Astrocyte (in vitro differentiated cells and primary cell): ENCODE measurements at regions not wholly inside any gene's neighbourhood (a gene's known extent, or its start where the extent isn't known, plus 50 kb on each side); places are given as distances from the start of the nearest gene placed in this dataset.

Experiments used
- DNase-seq: peaks from one replicate; pipeline ENCODE4 v3.0.0-alpha.2; 2010; ENCODE audit warnings: low read depth
- FAIRE-seq: peaks from 2 replicates; lab custom pipeline; 2011; peaks lifted over from hg19 to GRCh38; lab: Jason Lieb, UNC
- H2AFZ ChIP-seq: 2 replicates; pipeline ENCODE4 v1.6.0; 2012; ENCODE audit warnings: low read depth, low read length, inconsistent platforms
- H3K27ac ChIP-seq: 2 replicates; pipeline ENCODE4 v1.5.1; 2011; ENCODE audit warnings: low read depth, low read length, inconsistent platforms
- H3K27me3 ChIP-seq: 2 replicates; pipeline ENCODE4 v1.6.0; 2011; ENCODE audit warnings: low read length, inconsistent platforms; ENCODE audit not compliant: insufficient read depth
- H3K36me3 ChIP-seq: 2 replicates; pipeline ENCODE4 v1.5.1; 2011; ENCODE audit warnings: low read length, inconsistent platforms; ENCODE audit not compliant: insufficient read depth
- H3K4me1 ChIP-seq: 2 replicates; pipeline ENCODE4 v1.5.1; 2011; ENCODE audit warnings: low read length, inconsistent platforms; ENCODE audit not compliant: insufficient read depth
- H3K4me2 ChIP-seq: 2 replicates; pipeline ENCODE4 v1.6.0; 2012; ENCODE audit warnings: low read length, inconsistent platforms
- H3K4me3 ChIP-seq: 2 replicates; pipeline ENCODE4 v1.5.1; 2011; ENCODE audit warnings: low read depth, mild to moderate bottlenecking, low read length, inconsistent platforms; ENCODE audit not compliant: insufficient read depth
- H3K79me2 ChIP-seq: 2 replicates; pipeline ENCODE4 v1.6.0; 2012; ENCODE audit warnings: mild to moderate bottlenecking, low read length, inconsistent platforms; ENCODE audit not compliant: insufficient read depth
- H3K9ac ChIP-seq: 2 replicates; pipeline ENCODE4 v1.6.0; 2012; ENCODE audit warnings: mild to moderate bottlenecking, low read length, inconsistent platforms
- H3K9me3 ChIP-seq: 2 replicates; pipeline ENCODE4 v1.5.1; 2012; ENCODE audit warnings: low read depth, mild to moderate bottlenecking, low read length, inconsistent platforms; ENCODE audit not compliant: insufficient read depth
- H4K20me1 ChIP-seq: 2 replicates; pipeline ENCODE4 v1.6.0; 2012; ENCODE audit warnings: low read length, inconsistent platforms; ENCODE audit not compliant: insufficient read depth
- H3K27ac Mint-ChIP-seq: one replicate; pipeline ENCODE4 v1.8.0; 2021; ENCODE audit warnings: mild to moderate bottlenecking, mixed read lengths; ENCODE audit not compliant: unreplicated experiment
- H3K27me3 Mint-ChIP-seq: one replicate; pipeline ENCODE4 v1.8.0; 2021; ENCODE audit warnings: low read depth, mixed read lengths; ENCODE audit not compliant: unreplicated experiment
- H3K36me3 Mint-ChIP-seq: one replicate; pipeline ENCODE4 v1.8.0; 2021; ENCODE audit warnings: low read depth, mixed read lengths; ENCODE audit not compliant: unreplicated experiment
- H3K4me1 Mint-ChIP-seq: one replicate; pipeline ENCODE4 v1.8.0; 2021; ENCODE audit warnings: low read depth, mixed read lengths; ENCODE audit not compliant: unreplicated experiment
- H3K4me3 Mint-ChIP-seq: one replicate; pipeline ENCODE4 v1.8.0; 2021; ENCODE audit warnings: mild to moderate bottlenecking, moderate library complexity, mixed read lengths; ENCODE audit not compliant: unreplicated experiment
- H3K9me3 Mint-ChIP-seq: one replicate; pipeline ENCODE4 v1.8.0; 2021; ENCODE audit warnings: mild to moderate bottlenecking, mixed read lengths; ENCODE audit not compliant: unreplicated experiment
- CTCF ChIP-seq: IDR thresholded peaks from 2 replicates; pipeline ENCODE4 v1.5.1; 2011; ENCODE audit warnings: low read depth, mild to moderate bottlenecking, inconsistent platforms, low read length, moderate library complexity; ENCODE audit not compliant: insufficient read depth
- EZH2 ChIP-seq: IDR thresholded peaks from 2 replicates; pipeline ENCODE4 v1.6.1; 2012; ENCODE audit warnings: mild to moderate bottlenecking, low read length, inconsistent platforms; ENCODE audit not compliant: insufficient read depth

GRCh38 chr3:55292360-55292759 lies 194.7 kb downstream of the WNT5A start:
- no peak for FAIRE-seq

GRCh38 chr3:55288657-55289056 lies 198.4 kb downstream of the WNT5A start:
- FAIRE-seq (no peak), DNase-seq (no peak)
- TF ChIP-seq EZH2 = no peak
- no peak for TF ChIP-seq CTCF
- Mint-ChIP-seq H3K4me3 (no peak overlapping the region), H3K27me3 (peaks cover 7% of the 10 kb centered on the region), H3K4me1 (peaks cover 4% of the 10 kb centered on the region), H3K9me3 (peaks cover 4% of the 10 kb centered on the region), H3K27ac (no peak overlapping the region), H3K36me3 (no peaks in the 10 kb centered on the region)
- Histone ChIP-seq H4K20me1 (no peaks in the 10 kb centered on the region), H3K4me1 (no peaks in the 10 kb centered on the region), H3K79me2 (no peaks in the 10 kb centered on the region), H3K9ac (no peak overlapping the region), H2AFZ (no peak overlapping the region), H3K4me2 (no peak overlapping the region), H3K27me3 (no peaks in the 10 kb centered on the region), H3K9me3 (no peaks in the 10 kb centered on the region), H3K27ac (no peak overlapping the region), H3K4me3 (no peak overlapping the region), H3K36me3 (no peaks in the 10 kb centered on the region)

More at GRCh38 chr3:55292360-55292759, 194.7 kb downstream of the WNT5A start:
- peaks cover 4% of the 10 kb centered on the region for H3K9me3 Mint-ChIP-seq
- Histone ChIP-seq H3K27ac (no peak overlapping the region), H3K9me3 (no peaks in the 10 kb centered on the region), H3K9ac (no peak overlapping the region), H3K4me3 (no peak overlapping the region), H3K27me3 (no peaks in the 10 kb centered on the region), H4K20me1 (no peaks in the 10 kb centered on the region), H3K4me2 (no peak overlapping the region), H3K36me3 (no peaks in the 10 kb centered on the region), H3K79me2 (no peaks in the 10 kb centered on the region), H2AFZ (no peak overlapping the region), H3K4me1 (no peaks in the 10 kb centered on the region)
- H3K4me1 Mint-ChIP-seq = peaks cover 4% of the 10 kb centered on the region
- H3K36me3 Mint-ChIP-seq = no peaks in the 10 kb centered on the region
- H3K4me3 Mint-ChIP-seq = no peak overlapping the region
- no peak for DNase-seq
- no peak overlapping the region for H3K27ac Mint-ChIP-seq
- no peak for TF ChIP-seq CTCF
- TF ChIP-seq EZH2 = no peak
- peaks cover 7% of the 10 kb centered on the region for H3K27me3 Mint-ChIP-seq

GRCh38 chr3:55286693-55287092 lies 200.4 kb downstream of the WNT5A start:
- no peak overlapping the region for H3K27ac ChIP-seq
- H3K9me3 Mint-ChIP-seq = peaks cover 2% of the 10 kb centered on the region
- no peaks in the 10 kb centered on the region for H3K9me3 ChIP-seq
- H3K4me2 ChIP-seq = no peak overlapping the region
- no peaks in the 10 kb centered on the region for H3K36me3 ChIP-seq
- TF ChIP-seq EZH2 (no peak), CTCF (no peak)
- H3K4me3 ChIP-seq = no peak overlapping the region
- H3K36me3 Mint-ChIP-seq = no peaks in the 10 kb centered on the region
- H3K27ac Mint-ChIP-seq = no peak overlapping the region
- H3K4me1 ChIP-seq = no peaks in the 10 kb centered on the region
- no peaks in the 10 kb centered on the region for H3K79me2 ChIP-seq
- FAIRE-seq (no peak), DNase-seq (no peak)
- peaks cover 4% of the 10 kb centered on the region for H3K4me1 Mint-ChIP-seq
- no peak overlapping the region for H3K9ac ChIP-seq
- H3K27me3 Mint-ChIP-seq = peaks cover 1% of the 10 kb centered on the region
- H4K20me1 ChIP-seq = no peaks in the 10 kb centered on the region
- H2AFZ ChIP-seq = no peak overlapping the region
- no peak overlapping the region for H3K4me3 Mint-ChIP-seq
- no peaks in the 10 kb centered on the region for H3K27me3 ChIP-seq
